Lower leg skin (tissue), 3 donors: ENCODE measurements at regions not wholly inside any gene's neighbourhood (a gene's known extent, or its start where the extent isn't known, plus 50 kb on each side); places are given as distances from the start of the nearest gene placed in this dataset.

Experiments
- CTCF ChIP-seq, 3 donors: fragments of 450-650 bp; IDR thresholded peaks; one replicate each; pipeline ENCODE4 v1.5.1; 2016; ENCODE audit warnings: antibody characterized with exemption in 3 of 3, mild to moderate bottlenecking in 3 of 3, moderate library complexity in 2 of 3
- POLR2A ChIP-seq, 2 donors: fragments of 450-650 bp; IDR thresholded peaks; one replicate each; pipeline ENCODE4 v1.6.1; 2016 to 2017; ENCODE audit warnings: antibody characterized with exemption in 2 of 2, mild to moderate bottlenecking in 1 of 2, moderate library complexity in 1 of 2

DNA sequence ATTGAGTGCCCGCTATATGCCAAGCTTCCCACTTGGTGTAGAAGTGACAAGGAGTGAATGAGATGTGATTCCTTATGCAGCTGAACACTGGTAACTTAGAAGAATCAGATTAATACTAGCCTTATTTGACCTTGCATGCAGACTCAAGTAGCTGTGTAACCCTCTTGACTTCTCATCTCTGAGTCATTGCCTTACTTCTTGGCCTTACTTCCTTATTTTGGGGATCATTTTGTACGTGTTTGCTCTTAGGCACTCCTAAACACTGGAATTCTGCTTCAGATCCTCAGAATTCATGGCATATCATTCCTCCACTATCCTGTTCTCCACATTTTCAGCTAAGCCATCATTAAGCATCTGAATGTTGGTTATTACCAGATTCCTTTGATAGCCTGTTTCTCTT lies 948.9 kb upstream of the ARRDC3 start:
- TF ChIP-seq POLR2A (IDR thresholded peaks at IDR 0.05) (no peak), CTCF (IDR thresholded peaks at IDR 0.05) (no peak)
